ENCODE measurements at regions not wholly inside any gene's neighbourhood (a gene's known extent, or its start where the extent isn't known, plus 50 kb on each side); places are given as distances from the start of the nearest gene placed in this dataset.

DNA sequence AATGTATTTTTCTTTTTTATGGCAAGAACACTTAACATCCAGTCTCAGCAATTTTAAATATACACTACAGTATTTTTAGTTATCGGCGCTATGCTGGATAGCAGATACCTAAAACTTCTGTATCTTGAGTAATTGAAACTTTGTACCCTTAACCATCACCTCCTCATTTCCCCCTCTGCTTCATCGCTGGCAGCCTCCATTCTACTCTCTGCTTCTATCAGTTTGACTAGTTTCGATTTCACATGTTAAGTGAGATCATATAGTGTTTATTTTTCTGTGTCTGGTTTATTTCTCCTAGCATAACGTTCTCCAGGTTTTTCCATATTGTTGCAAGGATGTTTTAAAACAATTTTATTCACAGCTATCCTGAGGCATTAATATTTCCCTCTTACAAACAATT, 340.8 kb upstream of the SLC10A2 start:
- Histone ChIP-seq H3K27ac (ENCODE audit: low read length) (no peak overlapping the region), H3K9me3 (ENCODE audit: control insufficient read depth in 2 of 2, low read length in 2 of 2) (peaks cover 0 to 3% of the 10 kb centered on the region in 2 donors), H3K27me3 (ENCODE audit: control insufficient read depth in 1 of 2, insufficient read depth in 2 of 2, low read length in 2 of 2) (no peaks in the 10 kb centered on the region), H3K4me1 (ENCODE audit: control insufficient read depth, insufficient read depth, low read length) (no peaks in the 10 kb centered on the region), H3K4me3 (ENCODE audit: low read length in 2 of 2) (peak overlapping the region in 1 of 2 donors; percentile 33), H3K9ac (ENCODE audit: low read length in 2 of 2) (no peak overlapping the region), H3K36me3 (ENCODE audit: control insufficient read depth in 2 of 2, insufficient read depth in 2 of 2, low read length in 2 of 2) (no peaks in the 10 kb centered on the region)

DNA sequence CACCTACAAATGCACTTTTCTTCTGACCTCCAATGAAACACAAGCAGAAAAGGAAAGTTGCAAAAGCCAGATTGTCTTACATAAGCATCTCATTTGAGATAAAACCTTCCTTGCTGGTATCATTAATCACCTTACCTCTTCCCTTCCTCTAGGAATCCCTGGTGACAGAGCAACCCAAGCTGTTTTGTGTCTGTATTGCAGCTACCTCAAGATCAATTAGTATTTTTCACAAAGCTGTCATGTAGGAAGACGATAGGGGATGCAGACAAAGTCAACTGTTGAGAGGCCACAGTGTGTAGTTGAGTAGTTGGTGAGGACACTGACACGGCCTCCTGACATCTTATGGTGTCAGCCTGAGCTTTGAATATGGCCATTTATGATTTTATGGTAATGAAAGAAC, 339.1 kb upstream of the SLC10A2 start:
- no peak overlapping the region for H3K4me3 ChIP-seq (ENCODE audit: low read length in 2 of 2)
- no peaks in the 10 kb centered on the region for H3K4me1 ChIP-seq (ENCODE audit: control insufficient read depth, insufficient read depth, low read length)
- no peak overlapping the region for H3K9ac ChIP-seq (ENCODE audit: low read length in 2 of 2)
- H3K36me3 ChIP-seq (ENCODE audit: control insufficient read depth in 2 of 2, insufficient read depth in 2 of 2, low read length in 2 of 2) = no peaks in the 10 kb centered on the region
- H3K27me3 ChIP-seq (ENCODE audit: control insufficient read depth in 1 of 2, insufficient read depth in 2 of 2, low read length in 2 of 2) = no peaks in the 10 kb centered on the region
- peaks cover 0 to 3% of the 10 kb centered on the region in 2 donors for H3K9me3 ChIP-seq (ENCODE audit: control insufficient read depth in 2 of 2, low read length in 2 of 2)
- H3K27ac ChIP-seq (ENCODE audit: low read length) = no peak overlapping the region

DNA sequence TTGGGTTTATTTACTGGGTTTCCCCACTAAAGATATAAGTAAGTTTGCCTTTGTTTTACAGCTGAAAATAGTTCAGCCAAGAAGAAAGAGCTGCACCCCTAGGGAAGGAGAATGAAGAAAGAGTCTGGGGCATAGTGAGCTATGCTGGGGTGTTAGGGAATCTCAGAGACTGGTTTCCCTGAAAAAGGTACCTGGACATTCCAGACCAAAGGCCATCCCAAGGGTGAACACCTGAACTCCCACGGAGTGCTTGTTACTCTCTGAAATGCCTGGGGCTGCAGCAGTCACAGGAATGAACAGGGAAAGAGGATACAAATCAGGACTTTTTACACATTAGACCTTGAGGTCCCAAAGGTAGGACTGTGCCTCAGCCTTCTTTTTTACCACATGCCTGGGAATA, 337.6 kb upstream of the SLC10A2 start:
- H3K36me3 ChIP-seq (ENCODE audit: control insufficient read depth in 2 of 2, insufficient read depth in 2 of 2, low read length in 2 of 2) = no peaks in the 10 kb centered on the region
- H3K4me1 ChIP-seq (ENCODE audit: control insufficient read depth, insufficient read depth, low read length) = no peaks in the 10 kb centered on the region
- no peak overlapping the region for H3K27ac ChIP-seq (ENCODE audit: low read length)
- H3K27me3 ChIP-seq (ENCODE audit: control insufficient read depth in 1 of 2, insufficient read depth in 2 of 2, low read length in 2 of 2) = no peaks in the 10 kb centered on the region
- H3K4me3 ChIP-seq (ENCODE audit: low read length in 2 of 2) = no peak overlapping the region
- H3K9me3 ChIP-seq (ENCODE audit: control insufficient read depth in 2 of 2, low read length in 2 of 2) = peaks cover 0 to 3% of the 10 kb centered on the region in 2 donors
- H3K9ac ChIP-seq (ENCODE audit: low read length in 2 of 2) = no peak overlapping the region

DNA sequence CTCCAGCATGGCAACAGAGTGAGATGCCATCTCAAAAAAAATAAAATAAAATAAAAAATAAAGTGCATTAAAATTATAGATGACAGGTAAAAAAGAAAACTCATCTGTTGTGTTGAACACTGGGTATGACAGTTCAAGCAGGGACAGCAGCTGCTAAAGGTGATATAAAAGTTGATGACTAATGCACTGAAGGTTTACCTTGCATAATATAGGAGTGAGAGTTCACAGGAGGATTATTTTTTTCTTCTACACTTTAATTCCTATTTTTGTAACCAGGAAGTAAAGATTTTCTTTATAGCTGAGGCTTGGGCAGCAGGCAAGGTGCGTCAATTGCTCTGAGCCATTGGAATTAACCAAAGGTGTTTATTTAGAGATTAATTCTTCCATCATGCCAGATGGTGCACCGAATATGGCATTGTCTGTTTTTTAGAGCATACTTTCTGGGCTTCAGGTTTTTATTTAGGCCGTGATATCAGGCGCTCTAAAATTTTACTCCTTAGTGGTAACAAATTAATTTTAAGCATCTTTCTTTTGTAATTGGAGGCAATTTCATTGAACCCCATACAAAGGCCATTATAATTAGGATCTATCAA, 337.0 kb upstream of the SLC10A2 start:
- no peak overlapping the region for H3K9ac ChIP-seq (ENCODE audit: low read length in 2 of 2)
- H3K27ac ChIP-seq (ENCODE audit: low read length) = no peak overlapping the region

DNA sequence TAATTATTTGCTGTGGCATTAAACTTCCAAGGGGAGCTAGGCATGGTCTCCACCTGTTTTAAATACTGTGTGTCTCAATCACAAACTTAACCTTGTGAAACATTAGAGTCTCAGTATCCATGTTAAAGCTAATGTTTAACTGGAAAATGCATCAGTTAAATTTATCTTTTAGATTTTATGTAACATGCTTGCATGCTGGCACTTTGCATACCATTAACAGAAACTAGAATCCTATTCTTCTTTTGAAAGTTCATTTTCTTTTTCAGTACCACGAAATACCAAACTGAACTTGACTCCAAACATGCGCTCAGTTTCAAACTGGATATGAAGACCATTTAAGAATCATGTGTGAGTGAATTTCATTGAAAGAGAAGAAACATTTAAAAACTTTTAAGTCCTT, 328.9 kb upstream of the SLC10A2 start:
- no peak overlapping the region for H3K9ac ChIP-seq (ENCODE audit: low read length in 2 of 2)
- H3K36me3 ChIP-seq (ENCODE audit: control insufficient read depth in 2 of 2, insufficient read depth in 2 of 2, low read length in 2 of 2) = no peaks in the 10 kb centered on the region
- H3K27ac ChIP-seq (ENCODE audit: low read length) = no peak overlapping the region
- H3K9me3 ChIP-seq (ENCODE audit: control insufficient read depth in 2 of 2, low read length in 2 of 2) = no peaks in the 10 kb centered on the region
- no peaks in the 10 kb centered on the region for H3K4me1 ChIP-seq (ENCODE audit: control insufficient read depth, insufficient read depth, low read length)
- H3K4me3 ChIP-seq (ENCODE audit: low read length in 2 of 2) = no peak overlapping the region
- H3K27me3 ChIP-seq (ENCODE audit: control insufficient read depth in 1 of 2, insufficient read depth in 2 of 2, low read length in 2 of 2) = no peaks in the 10 kb centered on the region

More for the DNA sequence above, 337.0 kb upstream of the SLC10A2 start:
- Histone ChIP-seq H3K27me3 (ENCODE audit: control insufficient read depth in 1 of 2, insufficient read depth in 2 of 2, low read length in 2 of 2) (no peaks in the 10 kb centered on the region), H3K36me3 (ENCODE audit: control insufficient read depth in 2 of 2, insufficient read depth in 2 of 2, low read length in 2 of 2) (no peaks in the 10 kb centered on the region), H3K4me1 (ENCODE audit: control insufficient read depth, insufficient read depth, low read length) (no peaks in the 10 kb centered on the region), H3K4me3 (ENCODE audit: low read length in 2 of 2) (no peak overlapping the region), H3K9me3 (ENCODE audit: control insufficient read depth in 2 of 2, low read length in 2 of 2) (peaks cover 0 to 3% of the 10 kb centered on the region in 2 donors)

DNA sequence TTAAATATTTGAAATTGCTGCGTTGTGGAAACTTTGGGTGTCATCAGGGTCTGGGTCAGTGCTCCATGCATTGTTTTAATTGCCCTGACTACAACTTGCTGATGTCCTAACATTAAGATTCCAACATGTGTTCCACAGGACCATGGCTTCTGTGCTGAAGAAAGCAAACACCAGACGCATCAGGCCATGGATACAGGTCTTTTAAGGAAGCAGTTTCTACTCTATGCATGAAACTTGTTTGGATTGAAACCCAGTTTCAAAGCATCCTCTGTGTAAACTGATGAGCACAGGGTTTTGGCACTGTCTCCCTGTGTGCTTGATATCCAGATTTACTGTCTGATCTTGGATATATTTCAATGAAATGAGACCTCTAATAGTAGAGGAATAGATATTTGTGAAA, 328.4 kb upstream of the SLC10A2 start:
- no peak overlapping the region for H3K27ac ChIP-seq (ENCODE audit: low read length)
- no peak overlapping the region for H3K9ac ChIP-seq (ENCODE audit: low read length in 2 of 2)
- H3K4me3 ChIP-seq (ENCODE audit: low read length in 2 of 2) = no peak overlapping the region
- no peaks in the 10 kb centered on the region for H3K4me1 ChIP-seq (ENCODE audit: control insufficient read depth, insufficient read depth, low read length)
- no peaks in the 10 kb centered on the region for H3K27me3 ChIP-seq (ENCODE audit: control insufficient read depth in 1 of 2, insufficient read depth in 2 of 2, low read length in 2 of 2)
- no peaks in the 10 kb centered on the region for H3K9me3 ChIP-seq (ENCODE audit: control insufficient read depth in 2 of 2, low read length in 2 of 2)
- no peaks in the 10 kb centered on the region for H3K36me3 ChIP-seq (ENCODE audit: control insufficient read depth in 2 of 2, insufficient read depth in 2 of 2, low read length in 2 of 2)

DNA sequence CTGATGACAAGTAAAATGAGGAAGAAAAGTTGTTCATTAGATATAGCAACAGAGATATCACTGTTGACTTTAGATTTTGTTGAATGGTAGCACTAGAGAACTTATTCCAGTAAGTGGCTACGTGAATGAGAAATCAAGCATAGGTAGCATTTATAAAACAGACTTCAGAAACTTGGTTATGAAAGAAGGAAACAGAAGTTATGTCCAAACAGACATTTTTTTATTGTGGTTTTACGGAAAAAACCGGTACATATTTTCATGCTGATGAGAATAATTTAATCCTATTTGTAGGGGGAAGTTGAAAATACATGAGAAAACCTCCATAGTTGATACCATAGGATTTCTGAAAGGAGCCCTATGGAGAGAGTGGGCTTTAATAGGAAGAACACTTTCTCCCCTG, 325.7 kb upstream of the SLC10A2 start:
- H3K9me3 ChIP-seq (ENCODE audit: control insufficient read depth in 2 of 2, low read length in 2 of 2) = no peaks in the 10 kb centered on the region
- H3K4me3 ChIP-seq (ENCODE audit: low read length in 2 of 2) = no peak overlapping the region

DNA sequence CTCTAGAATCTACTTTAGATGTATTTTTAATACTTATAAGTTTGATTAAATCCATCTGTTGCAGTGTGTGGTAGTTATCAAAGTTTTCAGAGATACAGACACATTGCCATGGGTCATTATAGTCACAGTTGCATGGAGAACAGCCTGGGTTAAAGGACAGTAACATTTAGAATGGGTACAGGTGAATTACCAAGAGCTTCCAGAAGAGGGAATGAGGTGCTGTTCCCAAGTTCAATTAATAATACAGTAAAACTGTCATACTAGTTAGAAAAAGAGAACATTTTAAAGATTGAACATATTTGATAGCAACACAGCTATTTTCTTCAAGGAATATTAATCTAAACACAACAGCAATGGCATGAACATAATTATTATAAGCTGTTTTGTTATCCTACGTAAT, 322.6 kb upstream of the SLC10A2 start:
- Histone ChIP-seq H3K4me1 (ENCODE audit: control insufficient read depth, insufficient read depth, low read length) (no peaks in the 10 kb centered on the region), H3K36me3 (ENCODE audit: control insufficient read depth in 2 of 2, insufficient read depth in 2 of 2, low read length in 2 of 2) (no peaks in the 10 kb centered on the region), H3K4me3 (ENCODE audit: low read length in 2 of 2) (no peak overlapping the region), H3K9me3 (ENCODE audit: control insufficient read depth in 2 of 2, low read length in 2 of 2) (no peaks in the 10 kb centered on the region), H3K27ac (ENCODE audit: low read length) (no peak overlapping the region), H3K9ac (ENCODE audit: low read length in 2 of 2) (no peak overlapping the region), H3K27me3 (ENCODE audit: control insufficient read depth in 1 of 2, insufficient read depth in 2 of 2, low read length in 2 of 2) (no peaks in the 10 kb centered on the region)

More for the DNA sequence above, 325.7 kb upstream of the SLC10A2 start:
- Histone ChIP-seq H3K27me3 (ENCODE audit: control insufficient read depth in 1 of 2, insufficient read depth in 2 of 2, low read length in 2 of 2) (no peaks in the 10 kb centered on the region), H3K27ac (ENCODE audit: low read length) (no peak overlapping the region), H3K36me3 (ENCODE audit: control insufficient read depth in 2 of 2, insufficient read depth in 2 of 2, low read length in 2 of 2) (no peaks in the 10 kb centered on the region), H3K9ac (ENCODE audit: low read length in 2 of 2) (no peak overlapping the region), H3K4me1 (ENCODE audit: control insufficient read depth, insufficient read depth, low read length) (no peaks in the 10 kb centered on the region)

DNA sequence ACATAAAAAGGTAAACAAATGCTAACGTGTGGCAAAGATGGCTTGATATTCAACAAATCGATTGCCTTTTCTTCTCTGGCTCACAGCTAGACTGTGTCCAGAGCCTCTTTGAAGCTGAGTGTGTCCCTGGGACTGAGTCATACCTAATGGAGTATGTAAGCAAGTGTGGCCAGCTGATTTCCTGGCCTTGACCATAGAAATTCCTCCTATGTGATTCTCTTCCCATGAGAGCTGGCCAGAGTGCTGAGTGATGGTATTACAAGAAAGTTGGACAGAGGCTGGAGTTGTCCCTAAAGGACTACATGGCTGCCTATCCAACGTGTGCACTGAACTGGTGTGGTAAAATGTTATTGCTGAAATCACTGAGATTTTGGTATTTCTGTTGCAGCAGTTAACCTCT, 320.1 kb upstream of the SLC10A2 start:
- H3K27me3 ChIP-seq (ENCODE audit: control insufficient read depth in 1 of 2, insufficient read depth in 2 of 2, low read length in 2 of 2) = no peaks in the 10 kb centered on the region
- no peak overlapping the region for H3K9ac ChIP-seq (ENCODE audit: low read length in 2 of 2)
- peaks cover 0 to 6% of the 10 kb centered on the region in 2 donors for H3K9me3 ChIP-seq (ENCODE audit: control insufficient read depth in 2 of 2, low read length in 2 of 2)
- H3K4me1 ChIP-seq (ENCODE audit: control insufficient read depth, insufficient read depth, low read length) = no peaks in the 10 kb centered on the region
- H3K36me3 ChIP-seq (ENCODE audit: control insufficient read depth in 2 of 2, insufficient read depth in 2 of 2, low read length in 2 of 2) = no peaks in the 10 kb centered on the region
- H3K27ac ChIP-seq (ENCODE audit: low read length) = no peak overlapping the region
- no peak overlapping the region for H3K4me3 ChIP-seq (ENCODE audit: low read length in 2 of 2)

DNA sequence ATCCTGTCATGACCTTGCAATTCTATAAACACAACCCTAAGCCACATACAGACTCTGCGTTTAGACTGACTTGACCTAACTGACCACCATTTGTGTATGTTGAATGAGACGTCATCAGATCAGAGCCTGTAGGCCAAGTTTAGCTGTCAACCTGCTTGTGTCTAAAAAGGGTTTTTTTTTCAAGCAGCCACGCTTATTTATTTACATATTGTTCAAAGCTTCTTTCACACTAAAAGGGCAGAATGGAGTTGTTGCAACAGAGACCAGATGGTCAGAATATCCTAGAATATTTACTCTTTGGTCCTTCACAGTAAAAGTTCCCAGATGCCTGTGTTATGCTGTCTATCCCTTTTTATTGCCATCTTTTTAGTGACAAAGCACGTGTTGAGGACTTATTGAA, 307.7 kb upstream of the SLC10A2 start:
- Histone ChIP-seq H3K4me3 (ENCODE audit: low read length in 2 of 2) (no peak overlapping the region), H3K27me3 (ENCODE audit: control insufficient read depth in 1 of 2, insufficient read depth in 2 of 2, low read length in 2 of 2) (no peaks in the 10 kb centered on the region), H3K27ac (ENCODE audit: low read length) (no peak overlapping the region), H3K9ac (ENCODE audit: low read length in 2 of 2) (no peak overlapping the region), H3K9me3 (ENCODE audit: control insufficient read depth in 2 of 2, low read length in 2 of 2) (no peaks in the 10 kb centered on the region), H3K4me1 (ENCODE audit: control insufficient read depth, insufficient read depth, low read length) (no peaks in the 10 kb centered on the region), H3K36me3 (ENCODE audit: control insufficient read depth in 2 of 2, insufficient read depth in 2 of 2, low read length in 2 of 2) (no peaks in the 10 kb centered on the region)

DNA sequence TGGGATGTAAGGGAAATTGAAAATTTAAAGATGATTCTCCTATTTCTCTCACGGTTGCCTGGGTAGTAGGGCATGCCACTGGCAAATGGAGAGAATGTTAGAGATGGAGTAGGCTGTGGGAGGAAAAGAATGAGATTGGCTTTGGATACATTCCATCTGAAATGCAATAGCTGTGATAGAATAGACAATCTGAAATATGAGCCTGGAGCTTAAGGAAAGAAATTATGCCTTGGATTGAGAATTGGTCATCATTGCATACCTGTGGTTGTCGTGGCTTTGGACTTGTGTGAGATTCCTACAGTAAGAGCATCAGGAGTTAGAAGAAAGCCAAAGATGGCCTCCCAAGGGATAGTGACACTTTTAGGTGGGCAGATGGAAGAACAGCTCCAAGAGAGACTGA, 305.1 kb upstream of the SLC10A2 start:
- no peak overlapping the region for H3K9ac ChIP-seq (ENCODE audit: low read length in 2 of 2)
- H3K9me3 ChIP-seq (ENCODE audit: control insufficient read depth in 2 of 2, low read length in 2 of 2) = no peaks in the 10 kb centered on the region
- no peaks in the 10 kb centered on the region for H3K27me3 ChIP-seq (ENCODE audit: control insufficient read depth in 1 of 2, insufficient read depth in 2 of 2, low read length in 2 of 2)
- no peak overlapping the region for H3K4me3 ChIP-seq (ENCODE audit: low read length in 2 of 2)
- no peak overlapping the region for H3K27ac ChIP-seq (ENCODE audit: low read length)
- H3K36me3 ChIP-seq (ENCODE audit: control insufficient read depth in 2 of 2, insufficient read depth in 2 of 2, low read length in 2 of 2) = no peaks in the 10 kb centered on the region
- no peaks in the 10 kb centered on the region for H3K4me1 ChIP-seq (ENCODE audit: control insufficient read depth, insufficient read depth, low read length)
